ENCODE measurements at regions not wholly inside any gene's neighbourhood (a gene's known extent, or its start where the extent isn't known, plus 50 kb on each side); places are given as distances from the start of the nearest gene placed in this dataset.
A peak's percentile ranks its signal among the peaks of the same experiment; 100 is the strongest.

GRCh38 chr7:131613909-131614308 lies 57.5 kb upstream of the PODXL start (continued):
- TF ChIP-seq PBX3 (IDR thresholded peaks at IDR 0.05) (no peak), YY1 (IDR thresholded peaks at IDR 0.05; ENCODE audit: low read depth) (no peak), CTCF (IDR thresholded peaks at IDR 0.05) (no peak)

GRCh38 chr7:131610007-131610406 lies 53.6 kb upstream of the PODXL start:
- DNase-seq: no peak
- TF ChIP-seq RFX5 (IDR thresholded peaks at IDR 0.05; ENCODE audit: low read length) (no peak), IRF3 (IDR thresholded peaks at IDR 0.05; ENCODE audit: low read depth, low read length) (no peak), MXI1 (IDR thresholded peaks at IDR 0.05; ENCODE audit: low read depth, low read length) (no peak), RCOR1 (IDR thresholded peaks at IDR 0.05; ENCODE audit: low read length) (no peak), YY1 (IDR thresholded peaks at IDR 0.05; ENCODE audit: low read depth) (no peak)
- no peak overlapping the region for H3K4me3 ChIP-seq (ENCODE audit: low read depth in 2 of 2, low read length in 1 of 2)
- H3K27ac ChIP-seq (ENCODE audit: low read depth in 2 of 2, low read length in 1 of 2): no peak overlapping the region; a peak in 1 of 4 replicates
- H3K4me2 ChIP-seq: no peak overlapping the region
- H3F3A ChIP-seq (replicated peaks; ENCODE audit: insufficient read depth): peaks cover 21% of the 10 kb centered on the region
- ChIA-PET POLR2A (interaction anchor here (0.7 kb wide), 1 partner anchor 862 kb away, joined by 3 read pairs; no protein-coding TSS in a partner anchor), CTCF (interaction anchor here (1.2 kb wide), 1 partner anchor 102 kb away, joined by 3 read pairs; no protein-coding TSS in a partner anchor)
- H3K27me3 ChIP-seq (ENCODE audit: insufficient read depth): no peaks in the 10 kb centered on the region
- H3K9me2 ChIP-seq: no peaks in the 10 kb centered on the region
- peaks cover 8 to 33% of the 10 kb centered on the region in 2 experiments for H3K4me1 ChIP-seq (ENCODE audit: control insufficient read depth in 1 of 2, insufficient read depth in 2 of 2, low read depth in 1 of 2, low read length in 1 of 2)
- 68% methylated on average over 3 of the region's 5 CpGs for WGBS (ENCODE audit: low lambda C conversion rate)
- no peaks in the 10 kb centered on the region for H3K36me3 ChIP-seq (replicated peaks in 1 of 2; ENCODE audit: control insufficient read depth in 1 of 2, insufficient read depth in 2 of 2, low read length in 1 of 2)
- no peak overlapping the region for H2AFZ ChIP-seq (ENCODE audit: low read depth)
- no peak overlapping the region for H3K9ac ChIP-seq
- no peaks in the 10 kb centered on the region for H3K9me3 ChIP-seq
- H3K79me2 ChIP-seq (ENCODE audit: insufficient read depth): no peaks in the 10 kb centered on the region
- no peaks in the 10 kb centered on the region for H4K20me1 ChIP-seq (ENCODE audit: insufficient read depth)

DNA sequence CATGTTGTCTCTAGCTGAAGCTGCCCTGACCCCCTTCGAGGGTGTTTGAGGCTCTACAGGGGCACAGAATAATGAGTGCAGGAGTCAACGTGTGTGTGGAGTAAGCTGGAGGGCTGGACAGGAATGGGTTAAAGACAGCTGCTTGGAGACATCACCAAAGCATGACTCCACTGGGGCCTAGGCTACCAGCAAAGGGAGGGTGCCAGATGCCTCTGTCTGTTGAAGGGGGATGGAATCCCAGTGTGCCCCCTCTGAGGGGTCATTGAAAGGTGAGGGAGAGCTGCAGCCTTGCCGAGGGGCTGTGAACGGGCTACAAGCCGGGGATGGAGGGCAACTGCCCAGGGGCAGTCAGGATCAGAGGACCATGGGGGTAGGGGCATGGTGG lies 51.7 kb upstream of the PODXL start:
- Histone ChIP-seq H4K20me1 (ENCODE audit: insufficient read depth) (no peaks in the 10 kb centered on the region), H3K27me3 (ENCODE audit: insufficient read depth) (no peaks in the 10 kb centered on the region), H3K9me3 (no peaks in the 10 kb centered on the region), H3K4me2 (no peak overlapping the region), H3K9ac (no peak overlapping the region), H3K27ac (ENCODE audit: low read depth in 2 of 2, low read length in 1 of 2) (no peak overlapping the region), H3K9me2 (no peaks in the 10 kb centered on the region), H3F3A (replicated peaks; ENCODE audit: insufficient read depth) (peaks cover 29% of the 10 kb centered on the region), H3K4me1 (ENCODE audit: control insufficient read depth in 1 of 2, insufficient read depth in 2 of 2, low read depth in 1 of 2, low read length in 1 of 2) (peaks cover 18 to 49% of the 10 kb centered on the region in 2 experiments), H3K4me3 (ENCODE audit: low read depth in 2 of 2, low read length in 1 of 2) (no peak overlapping the region), H3K36me3 (replicated peaks in 1 of 2; ENCODE audit: control insufficient read depth in 1 of 2, insufficient read depth in 2 of 2, low read length in 1 of 2) (no peaks in the 10 kb centered on the region), H3K79me2 (ENCODE audit: insufficient read depth) (no peaks in the 10 kb centered on the region), H2AFZ (ENCODE audit: low read depth) (no peak overlapping the region)
- TF ChIP-seq RXRA (IDR thresholded peaks at IDR 0.05; ENCODE audit: borderline replicate concordance, low read depth) (peak; percentile 67; the same call in 1 of the 2 replicates), GABPA (IDR thresholded peaks at IDR 0.05; ENCODE audit: low read depth) (no peak), TCF12 (IDR thresholded peaks at IDR 0.05) (peak; percentile 27; the same call in 1 of the 2 replicates)
- DNase-seq: no peak
- 78% methylated on average over 5 of the region's 5 CpGs for WGBS (ENCODE audit: low lambda C conversion rate)
- ChIA-PET POLR2A (interaction anchor here (0.7 kb wide), 1 partner anchor 74 kb away, joined by 5 read pairs; no protein-coding TSS in a partner anchor), CTCF (interaction anchor here (0.7 kb wide), 2 partner anchors 8 to 30 kb away, joined by 3 read pairs; no protein-coding TSS in a partner anchor)

All from SK-N-SH (cell line).